Psoas muscle (tissue), 7 donors: ENCODE measurements at regions not wholly inside any gene's neighbourhood (a gene's known extent, or its start where the extent isn't known, plus 50 kb on each side); places are given as distances from the start of the nearest gene placed in this dataset.

Experiments used
- ATAC-seq, 4 donors: fragments of 200-7000 bp; cut with Tn5 transposase; one replicate each; pipeline ENCODE4 v1.9.1; 2020; ENCODE audit warnings: moderate library complexity in 3 of 4, mild to moderate bottlenecking in 2 of 4
- DNase-seq, 2 donors: peaks; one replicate each; pipeline ENCODE4 v3.0.0-alpha.2; 2020
- H3K27ac ChIP-seq: fragments of 200-600 bp; one replicate; pipeline ENCODE4 v1.8.0; 2022
- H3K27me3 ChIP-seq, 3 donors: fragments of 200-600 bp in 1 of 3; one replicate each; pipeline versions ENCODE4 v1.6.1 to v1.8.0; 2013 to 2022; ENCODE audit warnings: low read length in 2 of 3, mild to moderate bottlenecking in 2 of 3, moderate library complexity in 1 of 3; ENCODE audit not compliant: insufficient read depth in 3 of 3
- H3K36me3 ChIP-seq, 2 donors: fragments of 200-600 bp in 1 of 2; one replicate each; pipeline versions ENCODE4 v1.6.1 to v1.8.0; 2013 to 2022; ENCODE audit warnings: low read depth in 1 of 2, mild to moderate bottlenecking in 1 of 2, moderate library complexity in 1 of 2; ENCODE audit not compliant: insufficient read depth in 1 of 2
- H3K4me1 ChIP-seq: fragments of 200-600 bp; one replicate; pipeline ENCODE4 v1.8.0; 2022
- H3K4me3 ChIP-seq: fragments of 200-600 bp; one replicate; pipeline ENCODE4 v1.8.0; 2022; ENCODE audit warnings: mild to moderate bottlenecking
- H3K9me3 ChIP-seq: fragments of 200-600 bp; one replicate; pipeline ENCODE4 v1.8.0; 2022
- CTCF ChIP-seq: fragments of 200-600 bp; IDR thresholded peaks from one replicate; pipeline ENCODE4 v1.8.0; 2022; ENCODE audit warnings: antibody characterized with exemption
- WGBS, 3 donors: extraction: QIAGEN DNeasy Blood & Tissue Kit; methylation state at CpG; one replicate each; pipeline versions ENCODE4 v1.1.6 to v1.1.7; 2013; 5-methylcytosine and 5-hydroxymethylcytosine counted together
- intact Hi-C, 2 donors: fragments of 100-400 bp; cut with DNase I; formaldehyde crosslinking; loops; one replicate each; pipeline versions ENCODE4 v1.11.0 to v1.14.2; 2022
- donor health status: healthy with polysubstance abuse.
- donor health status: DM: no; HTN: no; CAD: no; lungs with moderate emphysema.
- donor health status: Bipolar disorder and iron deficiency.
- donor health status: healthy.
- donor health status: DM: yes; HTN: yes; CAD: no.
- donor health status: DM: no; HTN: no; CAD: no.
- donor health status: DM: yes; HTN: yes; CAD: no.

GRCh38 chr2:77633601-77634000 lies 111.4 kb upstream of the LRRTM4 start:
- WGBS, 3 donors = 72 to 83% (median 83%) methylated on average over 2 of the region's 2 CpGs
- Histone ChIP-seq H3K9me3 (no peaks in the 10 kb centered on the region), H3K27ac (no peak overlapping the region), H3K27me3 (no peaks in the 10 kb centered on the region), H3K36me3 (no peaks in the 10 kb centered on the region), H3K4me3 (no peak overlapping the region), H3K4me1 (no peaks in the 10 kb centered on the region)
- ATAC-seq (no peak), DNase-seq (no peak)
- TF ChIP-seq CTCF = no peak
- intact Hi-C loops = no loop called here

GRCh38 chr2:77640924-77641323 lies 118.7 kb upstream of the LRRTM4 start:
- ATAC-seq (no peak), DNase-seq (no peak)
- Histone ChIP-seq H3K36me3 (no peaks in the 10 kb centered on the region), H3K27ac (no peak overlapping the region), H3K4me1 (no peaks in the 10 kb centered on the region), H3K4me3 (no peak overlapping the region), H3K9me3 (peaks cover 6% of the 10 kb centered on the region), H3K27me3 (no peaks in the 10 kb centered on the region)
- intact Hi-C loops = no loop called here
- no peak for TF ChIP-seq CTCF
- WGBS, 3 donors = 76 to 91% (median 82%) methylated on average over 1 of the region's 1 CpG

GRCh38 chr2:77642339-77642738 lies 120.2 kb upstream of the LRRTM4 start:
- no peak for TF ChIP-seq CTCF
- intact Hi-C loops = no loop called here
- Histone ChIP-seq H3K4me3 (no peak overlapping the region), H3K36me3 (no peaks in the 10 kb centered on the region), H3K27me3 (no peaks in the 10 kb centered on the region), H3K27ac (no peak overlapping the region), H3K9me3 (peaks cover 6% of the 10 kb centered on the region), H3K4me1 (no peaks in the 10 kb centered on the region)
- no peak for ATAC-seq
- WGBS, 3 donors = 87 to 100% (median 95%) methylated on average over 1 of the region's 1 CpG
- no peak for DNase-seq

- TF ChIP-seq CTCF = no peak
- DNase-seq (no peak), ATAC-seq (no peak)
- Histone ChIP-seq H3K4me1 (no peaks in the 10 kb centered on the region), H3K27ac (no peak overlapping the region), H3K36me3 (no peaks in the 10 kb centered on the region), H3K4me3 (no peak overlapping the region), H3K9me3 (no peaks in the 10 kb centered on the region), H3K27me3 (no peaks in the 10 kb centered on the region)
- WGBS, 3 donors = 59 to 79% (median 61%) methylated on average over 1 of the region's 1 CpG
- intact Hi-C loops = no loop called here
Observed at GRCh38 chr2:77649856-77650255, 127.7 kb upstream of the LRRTM4 start.

- ATAC-seq (no peak), DNase-seq (no peak)
- no peaks in the 10 kb centered on the region for H3K36me3 ChIP-seq
- TF ChIP-seq CTCF = no peak
- no peaks in the 10 kb centered on the region for H3K27me3 ChIP-seq
- H3K27ac ChIP-seq = no peak overlapping the region
- no peak overlapping the region for H3K4me3 ChIP-seq
- no peaks in the 10 kb centered on the region for H3K9me3 ChIP-seq
- intact Hi-C loops = no loop called here
- 49 to 91% (median 88%) methylated on average over 2 of the region's 2 CpGs for WGBS, 3 donors
- no peaks in the 10 kb centered on the region for H3K4me1 ChIP-seq
Observed at GRCh38 chr2:77652499-77652898, 130.3 kb upstream of the LRRTM4 start.
